ENCODE measurements at regions not wholly inside any gene's neighbourhood (a gene's known extent, or its start where the extent isn't known, plus 50 kb on each side); places are given as distances from the start of the nearest gene placed in this dataset.

GRCh38 chr6:154925130-154925529 lies 70.0 kb upstream of the TIAM2 start:
- H3K4ac ChIP-seq (replicated peaks; ENCODE audit: insufficient read length, low read depth, low read length): no peak overlapping the region
- no peak overlapping the region for H3K9ac ChIP-seq (replicated peaks in 1 of 4; ENCODE audit: extremely low read depth in 1 of 4, low read depth in 3 of 4, low read length in 3 of 4)
- H3K23me2 ChIP-seq (ENCODE audit: low read depth, low read length): peaks cover 2% of the 10 kb centered on the region; the same call in 1 of the 2 replicates
- no peak overlapping the region for H3K18ac ChIP-seq (ENCODE audit: extremely low read depth, low read length)
- H3K27me3 ChIP-seq (replicated peaks in 1 of 4; ENCODE audit: control insufficient read depth in 3 of 4, extremely low read depth in 1 of 4, insufficient read depth in 3 of 4, low read length in 3 of 4): no peaks in the 10 kb centered on the region
- no peak for FAIRE-seq
- H2AK5ac ChIP-seq (ENCODE audit: low read depth, low read length): no peak overlapping the region
- no peak overlapping the region for H3K56ac ChIP-seq (replicated peaks; ENCODE audit: insufficient read length, low read depth, low read length)
- H2BK120ac ChIP-seq (replicated peaks; ENCODE audit: low read depth, low read length): no peak overlapping the region
- no peak overlapping the region for H2BK5ac ChIP-seq (ENCODE audit: low read depth, low read length)
- H3K27ac ChIP-seq (ENCODE audit: low read depth, low read length): no peak overlapping the region
- H4K8ac ChIP-seq (ENCODE audit: extremely low read depth, insufficient read depth, low read length): no peak overlapping the region; the same call in 1 of the 2 replicates
- no peak overlapping the region for H2AFZ ChIP-seq (ENCODE audit: low read length)
- H2BK20ac ChIP-seq (ENCODE audit: low read length): no peak overlapping the region
- H4K91ac ChIP-seq (replicated peaks; ENCODE audit: insufficient read length, low read length): no peak overlapping the region
- H3K23ac ChIP-seq (ENCODE audit: insufficient read length): no peak overlapping the region
- no peak overlapping the region for H4K5ac ChIP-seq (ENCODE audit: insufficient read length, low read depth, low read length)
- H3K4me1 ChIP-seq (replicated peaks in 1 of 4; ENCODE audit: control insufficient read depth in 3 of 4, insufficient read depth in 4 of 4, low read length in 3 of 4): peaks cover 0 to 4% (median 2%) of the 10 kb centered on the region in 4 experiments; a peak in 4 of 7 replicates
- 91% methylated on average over 8 of the region's 8 CpGs; no CpG with 5 or more reads in 1 of the 2 experiments for WGBS, 2 experiments (ENCODE audit: extremely low coverage in 1 of 2, insufficient coverage in 1 of 2, insufficient read length in 1 of 2, insufficient replicate concordance in 2 of 2, low coverage in 1 of 2, low lambda C conversion rate in 2 of 2, missing lambda C conversion rate in 1 of 2)
- POLR2A ChIA-PET (ENCODE audit: partially characterized antibody): interaction anchor here (0.7 kb wide), 1 partner anchor 334 kb away, joined by 3 read pairs; no protein-coding TSS in a partner anchor
- no peaks in the 10 kb centered on the region for H4K20me1 ChIP-seq (replicated peaks in 1 of 2; ENCODE audit: control insufficient read depth in 1 of 2, insufficient read depth in 2 of 2, low read length in 2 of 2)
- 0 out of 2 replicates have a peak overlapping the region, but pooled peaks have one; percentile 29 for H2BK15ac ChIP-seq (ENCODE audit: low read length)
- H3K14ac ChIP-seq (ENCODE audit: insufficient read length): no peak overlapping the region
- H3K79me1 ChIP-seq (ENCODE audit: low read depth, low read length): no peaks in the 10 kb centered on the region
- no peaks in the 10 kb centered on the region for H3K36me3 ChIP-seq (ENCODE audit: control insufficient read depth in 2 of 4, insufficient read depth in 4 of 4, low read length in 3 of 4)
- no peak for DNase-seq (ENCODE audit: low read depth in 1 of 2, low spot score in 2 of 2)
- CTCF ChIA-PET (ENCODE audit: partially characterized antibody): interaction anchor here (0.7 to 10.4 kb wide), 28 partner anchors 9 to 1294 kb away, joined by 3 to 98 read pairs (median 4); no protein-coding TSS in a partner anchor
- H3K9me3 ChIP-seq (ENCODE audit: insufficient read depth in 2 of 2, low read depth in 1 of 2, low read length in 1 of 2): no peaks in the 10 kb centered on the region
- H3K79me2 ChIP-seq (ENCODE audit: control insufficient read depth in 1 of 2, insufficient read depth in 2 of 2, low read length in 2 of 2): no peaks in the 10 kb centered on the region
- H2BK12ac ChIP-seq (ENCODE audit: low read depth, low read length): no peak overlapping the region
- H3K4me3 ChIP-seq (ENCODE audit: extremely low read depth in 1 of 4, insufficient read depth in 2 of 4, low read depth in 3 of 4, low read length in 4 of 4): no peak overlapping the region
- no peak overlapping the region for H3K4me2 ChIP-seq (ENCODE audit: insufficient read depth in 1 of 2, low read depth in 2 of 2, low read length in 2 of 2)
- no peak for TF ChIP-seq TAF7 (optimal IDR thresholded peaks at IDR 0.05; ENCODE audit: borderline replicate concordance, low read depth, low read length)

All from H1 (cell line).